Heart left ventricle (tissue), 16 donors: ENCODE measurements at regions not wholly inside any gene's neighbourhood (a gene's known extent, or its start where the extent isn't known, plus 50 kb on each side); places are given as distances from the start of the nearest gene placed in this dataset.

Source experiments
- ATAC-seq, 4 donors: fragments of 200-7000 bp; cut with Tn5 transposase; one replicate each; pipeline ENCODE4 v1.9.1; 2020 to 2022; ENCODE audit warnings: moderate library complexity in 4 of 4, mild to moderate bottlenecking in 3 of 4, moderate number of reproducible peaks in 1 of 4
- DNase-seq, 5 donors: peaks; one replicate each; pipeline ENCODE4 v3.0.0-alpha.2; 2020
- H3K27ac ChIP-seq, 12 donors: fragments of 200-600 bp; sonication (generic) in 4 of 12; one replicate each; pipeline versions ENCODE4 v1.5.0 to v1.8.0; 2016 to 2022; ENCODE audit warnings: mild to moderate bottlenecking in 2 of 12
- H3K27me3 ChIP-seq, 9 donors: fragments of 200-600 bp; sonication (generic) in 2 of 9; one replicate each; pipeline versions ENCODE4 v1.5.1 to v1.8.0; 2016 to 2022; ENCODE audit warnings: mild to moderate bottlenecking in 3 of 9
- H3K36me3 ChIP-seq, 9 donors: fragments of 200-600 bp; sonication (generic) in 2 of 9; one replicate each; pipeline versions ENCODE4 v1.5.0 to v1.8.0; 2018 to 2022; ENCODE audit warnings: mild to moderate bottlenecking in 2 of 9
- H3K4me1 ChIP-seq, 12 donors: fragments of 200-600 bp; sonication (generic) in 4 of 12; one replicate each; pipeline versions ENCODE4 v1.5.0 to v1.8.0; 2016 to 2022; ENCODE audit warnings: mild to moderate bottlenecking in 3 of 12
- H3K4me3 ChIP-seq, 12 donors: fragments of 200-600 bp; sonication (generic) in 4 of 12; one replicate each; pipeline versions ENCODE4 v1.5.0 to v1.8.0; 2017 to 2022; ENCODE audit warnings: mild to moderate bottlenecking in 9 of 12, moderate library complexity in 4 of 12
- H3K9me3 ChIP-seq, 12 donors: fragments of 200-600 bp; sonication (generic) in 4 of 12; one replicate each; pipeline versions ENCODE4 v1.5.0 to v1.8.0; 2016 to 2022; ENCODE audit warnings: mild to moderate bottlenecking in 1 of 12
- CTCF ChIP-seq, 12 donors: fragments of 200-600 bp; sonication (generic) in 4 of 12; IDR thresholded peaks; one replicate each; pipeline versions ENCODE4 v1.5.0 to v1.8.0; 2018 to 2022; ENCODE audit warnings: antibody characterized with exemption in 12 of 12, mild to moderate bottlenecking in 5 of 12
- POLR2A ChIP-seq, 2 donors: fragments of 450-650 bp; IDR thresholded peaks; one replicate each; pipeline ENCODE4 v1.6.1; 2017; ENCODE audit warnings: antibody characterized with exemption in 2 of 2, mild to moderate bottlenecking in 2 of 2, moderate library complexity in 2 of 2
- WGBS, 4 donors: extraction: QIAGEN DNeasy Blood & Tissue Kit in 2 of 4; methylation state at CpG; one replicate each; pipeline versions ENCODE4 v1.1.5 to v1.1.7; 2013 to 2018; 5-methylcytosine and 5-hydroxymethylcytosine counted together
- intact Hi-C, 10 donors: fragments of 100-400 bp; cut with DNase I; formaldehyde crosslinking; loops; one replicate each; pipeline versions ENCODE4 v1.11.1 to v1.14.2; 2022
- donor health status: ischemic (EF 13 %, LVEDD 7.1; RV severe dilation, severe dysfunction).
- donor health status: healthy with polysubstance abuse.
- donor health status: DM: no; HTN: yes; CAD: no.
- donor health status: DM: no; HTN: no; CAD: no.
- donor health status: ischemic (EF 25% LVEDD 6.9; RV normal size, moderate dysfunction).
- donor health status: ischemic (EF 25% LVEDD 5.7; RV mildly dilated, moderate dysfunction).
- donor health status: healthy.
- donor health status: DM: yes; HTN: yes; CAD: no.
- donor health status: ischemic (EF 35%, LVEDD 5.7; RV mildly dilated, moderate dysfunction).
- donor health status: nonischemic (EF 11% LVEDD 7.7; RV severe dilation, severe dysfunction).
- donor health status: DM: yes; HTN: yes; CAD: no.
- donor health status: PGD.
- donor health status: ischemic (EF 29% LVEDD 5.4; RV normal size, mild dysfunction).
- donor health status: nonischemic (EF 23%, LVEDD 6.1; RV moderate dilation, normal function).

- Histone ChIP-seq H3K4me1 (peaks cover 0 to 15% (median 0%) of the 10 kb centered on the region in 12 donors), H3K4me3 (peak overlapping the region in 4 of 12 donors; percentile 37 to 50 (median 45)), H3K27ac (peak overlapping the region in 1 of 12 donors; percentile 49), H3K9me3 (no peaks in the 10 kb centered on the region), H3K36me3 (no peaks in the 10 kb centered on the region), H3K27me3 (peaks cover 0 to 41% (median 6%) of the 10 kb centered on the region in 9 donors)
- intact Hi-C loops: no loop called here
- DNase-seq (no peak), ATAC-seq (no peak)
- WGBS, 4 donors: 40 to 56% (median 47%) methylated on average over 1 of the region's 1 CpG
- TF ChIP-seq CTCF (IDR thresholded peaks at IDR 0.05) (no peak), POLR2A (IDR thresholded peaks at IDR 0.05) (no peak)
These were observed 94.3 kb upstream of the ZNF516 start for GRCh38 chr18:76589316-76589715.

GRCh38 chr18:76588601-76589226 is 93.7 kb upstream of the ZNF516 start:
- H3K4me3 ChIP-seq: peak overlapping the region in 10 of 12 donors; percentile 19 to 50 (median 32)
- peak overlapping the region in 1 of 12 donors; percentile 49 for H3K27ac ChIP-seq
- intact Hi-C loops: no loop called here
- WGBS, 4 donors: 18 to 27% (median 25%) methylated on average over 21 of the region's 21 CpGs
- DNase-seq (no peak), ATAC-seq (peak in 2 of 4 donors; percentile 16 to 24)
- no peaks in the 10 kb centered on the region for H3K9me3 ChIP-seq
- peaks cover 0 to 35% (median under 1%) of the 10 kb centered on the region in 9 donors for H3K27me3 ChIP-seq
- TF ChIP-seq POLR2A (IDR thresholded peaks at IDR 0.05) (no peak), CTCF (IDR thresholded peaks at IDR 0.05) (no peak)
- H3K36me3 ChIP-seq: no peaks in the 10 kb centered on the region
- peaks cover 0 to 15% (median 0%) of the 10 kb centered on the region in 12 donors for H3K4me1 ChIP-seq

- Histone ChIP-seq H3K27me3 (peaks cover 0 to 29% (median 0%) of the 10 kb centered on the region in 9 donors), H3K36me3 (no peaks in the 10 kb centered on the region), H3K9me3 (no peaks in the 10 kb centered on the region), H3K4me1 (peaks cover 0 to 15% (median 0%) of the 10 kb centered on the region in 12 donors), H3K4me3 (no peak overlapping the region), H3K27ac (no peak overlapping the region)
- WGBS, 4 donors: 83 to 97% (median 95%) methylated on average over 2 of the region's 2 CpGs
- DNase-seq (no peak), ATAC-seq (no peak)
- intact Hi-C loops: no loop called here
- no peak for TF ChIP-seq POLR2A (IDR thresholded peaks at IDR 0.05)
- TF ChIP-seq CTCF (IDR thresholded peaks at IDR 0.05): no peak
These were observed 92.8 kb upstream of the ZNF516 start for GRCh38 chr18:76587879-76588271.

- Histone ChIP-seq H3K27ac (no peak overlapping the region), H3K9me3 (no peaks in the 10 kb centered on the region), H3K27me3 (peaks cover 0 to 26% (median 0%) of the 10 kb centered on the region in 9 donors), H3K4me3 (no peak overlapping the region), H3K4me1 (peaks cover 0 to 15% (median 0%) of the 10 kb centered on the region in 12 donors), H3K36me3 (no peaks in the 10 kb centered on the region)
- no peak for TF ChIP-seq POLR2A (IDR thresholded peaks at IDR 0.05)
- TF ChIP-seq CTCF (IDR thresholded peaks at IDR 0.05): no peak
- DNase-seq: no peak
- no peak for ATAC-seq
- WGBS, 4 donors: 94 to 97% (median 97%) methylated on average over 30 of the region's 30 CpGs
- intact Hi-C loops: no loop called here
These were observed 92.3 kb upstream of the ZNF516 start for GRCh38 chr18:76587147-76587878.
